ENCODE measurements at regions not wholly inside any gene's neighbourhood (a gene's known extent, or its start where the extent isn't known, plus 50 kb on each side); places are given as distances from the start of the nearest gene placed in this dataset.

GRCh38 chr7:125661677-125662076, 732.1 kb upstream of the POT1 start:
- no peak for DNase-seq

- no peak for DNase-seq
Measured at GRCh38 chr7:125661006-125661405, 731.4 kb upstream of the POT1 start.

GRCh38 chr7:125654076-125654475, 724.5 kb upstream of the POT1 start:
- DNase-seq, result no peak

- no peak for DNase-seq
Measured at GRCh38 chr7:125651823-125652528, 722.4 kb upstream of the POT1 start.

- DNase-seq, result no peak
Measured at GRCh38 chr7:125648543-125648942, 718.9 kb upstream of the POT1 start.

GRCh38 chr7:125645770-125646169, 716.1 kb upstream of the POT1 start:
- DNase-seq, result no peak

GRCh38 chr7:125644109-125644508, 714.5 kb upstream of the POT1 start:
- DNase-seq, result no peak

GRCh38 chr7:125643302-125643701, 713.7 kb upstream of the POT1 start:
- no peak for DNase-seq

- DNase-seq, result no peak
Measured at GRCh38 chr7:125641884-125642283, 712.3 kb upstream of the POT1 start.

GRCh38 chr7:125636320-125636962, 706.8 kb upstream of the POT1 start:
- DNase-seq, result no peak

GRCh38 chr7:125618516-125618915, 688.9 kb upstream of the POT1 start:
- no peak for DNase-seq

- DNase-seq, result no peak
Measured at GRCh38 chr7:125611582-125611981, 682.0 kb upstream of the POT1 start.

GRCh38 chr7:125606671-125607070, 677.0 kb upstream of the POT1 start:
- no peak for DNase-seq

GRCh38 chr7:125605241-125605640, 675.6 kb upstream of the POT1 start:
- no peak for DNase-seq

GRCh38 chr7:125602441-125602840, 672.8 kb upstream of the POT1 start:
- no peak for DNase-seq

- DNase-seq, result no peak
Measured at GRCh38 chr7:125599387-125599786, 669.8 kb upstream of the POT1 start.

GRCh38 chr7:125592331-125592730, 662.7 kb upstream of the POT1 start:
- DNase-seq, result no peak

- DNase-seq, result no peak
Measured at GRCh38 chr7:125573126-125573525, 643.5 kb upstream of the POT1 start.

GRCh38 chr7:125572414-125572813, 642.8 kb upstream of the POT1 start:
- no peak for DNase-seq

- DNase-seq, result no peak
Measured at GRCh38 chr7:125568799-125569198, 639.2 kb upstream of the POT1 start.

- DNase-seq, result no peak
Measured at GRCh38 chr7:125567686-125568085, 638.1 kb upstream of the POT1 start.

GRCh38 chr7:125563964-125564529, 634.4 kb upstream of the POT1 start:
- DNase-seq, result no peak

GRCh38 chr7:125563557-125563956, 633.9 kb upstream of the POT1 start:
- DNase-seq, result no peak

GRCh38 chr7:125561006-125561405, 631.4 kb upstream of the POT1 start:
- DNase-seq, result no peak
